Left ventricle myocardium inferior (tissue), 1 donor: ENCODE measurements at regions not wholly inside any gene's neighbourhood (a gene's known extent, or its start where the extent isn't known, plus 50 kb on each side); places are given as distances from the start of the nearest gene placed in this dataset.

Experiments
- DNase-seq: peaks from one replicate; pipeline ENCODE4 v3.0.0-alpha.2; 2020
- H3K27ac ChIP-seq: fragments of 200-600 bp; replicated peaks from 2 replicates; pipeline ENCODE4 v1.8.0; 2021
- H3K27me3 ChIP-seq: fragments of 200-600 bp; 2 replicates; pipeline ENCODE4 v1.8.0; 2021; ENCODE audit warnings: low read depth
- H3K36me3 ChIP-seq: fragments of 200-600 bp; 2 replicates; pipeline ENCODE4 v1.8.0; 2021
- H3K4me1 ChIP-seq: fragments of 200-600 bp; 2 replicates; pipeline ENCODE4 v1.8.0; 2021
- H3K4me3 ChIP-seq: fragments of 200-600 bp; 2 replicates; pipeline ENCODE4 v1.8.0; 2021; ENCODE audit warnings: mild to moderate bottlenecking, moderate library complexity
- H3K9me3 ChIP-seq: fragments of 200-600 bp; replicated peaks from 2 replicates; pipeline ENCODE4 v1.8.0; 2021
- CTCF ChIP-seq: fragments of 200-600 bp; IDR thresholded peaks from 2 replicates; pipeline ENCODE4 v1.8.0; 2021; ENCODE audit warnings: antibody characterized with exemption, mild to moderate bottlenecking, borderline replicate concordance
- intact Hi-C: fragments of 100-400 bp; cut with micrococcal nuclease; formaldehyde crosslinking; loops from one replicate; pipeline ENCODE4 v1.11.0; 2022
- donor health status: DM: no; HTN: yes; CAD: no; lungs with severe emphysema.

DNA sequence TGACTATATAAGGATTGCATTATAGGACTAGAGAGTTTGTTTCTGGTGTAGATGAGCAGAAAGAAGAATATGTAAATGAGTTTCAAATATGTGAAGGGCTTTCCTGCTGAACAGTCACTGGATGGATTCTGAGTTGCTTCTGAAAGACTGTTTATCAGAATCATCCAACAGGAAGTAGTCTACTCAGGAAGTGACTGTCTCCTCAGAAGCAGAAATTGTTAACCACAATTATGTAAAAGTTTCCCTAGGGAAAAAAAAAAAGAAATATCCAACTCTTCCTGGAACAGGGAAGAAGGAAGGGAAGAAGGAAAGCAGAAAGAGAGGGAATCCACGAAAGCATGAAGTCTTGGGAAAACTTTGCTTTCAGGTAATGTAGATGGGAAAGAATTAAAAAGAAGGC, 138.9 kb downstream of the TENT5A start:
- DNase-seq: no peak
- intact Hi-C loops: no loop called here
- H3K27ac ChIP-seq: peak overlapping the region; percentile 47
- peaks cover 12% of the 10 kb centered on the region for H3K4me1 ChIP-seq
- no peaks in the 10 kb centered on the region for H3K36me3 ChIP-seq
- no peak overlapping the region for H3K4me3 ChIP-seq
- no peaks in the 10 kb centered on the region for H3K9me3 ChIP-seq
- TF ChIP-seq CTCF: no peak
- no peaks in the 10 kb centered on the region for H3K27me3 ChIP-seq

DNA sequence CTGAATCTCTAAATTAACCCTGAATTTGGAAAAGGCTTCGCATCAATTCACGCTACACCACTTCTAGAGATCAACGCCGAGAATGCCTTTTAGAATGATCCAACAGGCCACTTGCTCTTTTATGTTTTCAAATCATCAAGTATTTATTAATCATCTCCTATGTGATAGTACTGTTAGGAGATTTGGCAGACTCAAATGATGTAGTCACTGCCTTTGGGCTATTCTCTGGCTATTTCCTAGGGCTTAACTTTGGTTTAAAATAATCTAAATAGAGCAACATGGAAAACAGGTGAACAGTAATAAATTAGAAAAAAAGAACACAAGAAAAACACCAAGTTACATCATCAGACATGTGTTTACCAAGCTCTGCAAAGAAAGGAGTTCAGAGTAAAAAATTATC, 140.3 kb downstream of the TENT5A start:
- no peak overlapping the region for H3K27ac ChIP-seq
- peaks cover 12% of the 10 kb centered on the region for H3K4me1 ChIP-seq
- H3K36me3 ChIP-seq: no peaks in the 10 kb centered on the region
- TF ChIP-seq CTCF: no peak
- intact Hi-C loops: no loop called here
- H3K9me3 ChIP-seq: no peaks in the 10 kb centered on the region
- no peak overlapping the region for H3K4me3 ChIP-seq
- H3K27me3 ChIP-seq: no peaks in the 10 kb centered on the region
- DNase-seq: no peak

- no peak for TF ChIP-seq CTCF
- H3K9me3 ChIP-seq: no peaks in the 10 kb centered on the region
- DNase-seq: no peak
- H3K4me1 ChIP-seq: peaks cover 12% of the 10 kb centered on the region
- no peaks in the 10 kb centered on the region for H3K27me3 ChIP-seq
- intact Hi-C loops: no loop called here
- H3K27ac ChIP-seq: no peak overlapping the region
- H3K36me3 ChIP-seq: no peaks in the 10 kb centered on the region
- H3K4me3 ChIP-seq: no peak overlapping the region
Measured at GRCh38 chr6:81609736-81610135, 142.7 kb downstream of the TENT5A start.

DNA sequence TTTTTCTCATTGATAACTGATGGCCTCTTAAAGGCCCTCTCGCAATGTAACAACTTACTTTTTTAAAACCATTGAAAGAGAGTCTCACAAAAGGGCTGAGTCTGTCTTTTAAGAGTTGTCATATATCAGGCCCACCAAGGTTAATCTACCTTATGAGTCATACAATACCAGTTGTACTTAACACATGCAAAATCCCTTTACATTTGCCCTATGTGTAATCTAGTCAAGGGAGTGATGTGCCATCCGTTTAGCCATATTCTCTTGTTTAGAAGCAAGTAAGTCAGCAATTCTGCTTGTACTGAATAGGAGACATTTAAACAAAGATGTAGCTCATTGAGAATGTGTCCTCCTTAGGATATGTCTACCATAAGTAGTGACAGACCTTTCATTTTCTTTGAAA, 143.7 kb downstream of the TENT5A start:
- Histone ChIP-seq H3K4me3 (no peak overlapping the region), H3K4me1 (peaks cover 5% of the 10 kb centered on the region), H3K36me3 (no peaks in the 10 kb centered on the region), H3K27me3 (no peaks in the 10 kb centered on the region), H3K27ac (no peak overlapping the region), H3K9me3 (peaks cover 7% of the 10 kb centered on the region)
- intact Hi-C loops: no loop called here
- DNase-seq: no peak
- TF ChIP-seq CTCF: no peak

DNA sequence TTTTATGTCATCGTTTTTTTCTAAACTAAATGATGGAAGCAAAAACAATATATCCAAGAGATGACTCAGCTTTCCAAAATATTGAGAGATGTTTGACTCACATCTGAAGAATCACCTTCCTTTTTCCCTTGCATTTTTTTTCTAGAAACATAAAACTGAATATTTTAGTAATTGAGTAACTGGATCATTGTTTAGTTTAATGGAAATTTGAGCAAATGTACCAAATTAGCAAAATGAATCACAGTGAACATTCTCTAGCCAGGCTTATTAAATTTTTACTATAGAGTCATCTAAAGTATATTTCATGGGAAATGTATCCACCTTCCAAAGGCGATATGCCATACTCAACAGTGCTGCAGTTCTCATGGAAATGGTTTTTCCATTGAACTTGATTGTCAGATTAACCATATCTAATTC, 145.5 kb downstream of the TENT5A start:
- Histone ChIP-seq H3K9me3 (peaks cover 7% of the 10 kb centered on the region), H3K27me3 (no peaks in the 10 kb centered on the region), H3K4me1 (no peaks in the 10 kb centered on the region), H3K4me3 (no peak overlapping the region), H3K36me3 (no peaks in the 10 kb centered on the region), H3K27ac (no peak overlapping the region)
- intact Hi-C loops: no loop called here
- DNase-seq: no peak
- TF ChIP-seq CTCF: no peak

DNA sequence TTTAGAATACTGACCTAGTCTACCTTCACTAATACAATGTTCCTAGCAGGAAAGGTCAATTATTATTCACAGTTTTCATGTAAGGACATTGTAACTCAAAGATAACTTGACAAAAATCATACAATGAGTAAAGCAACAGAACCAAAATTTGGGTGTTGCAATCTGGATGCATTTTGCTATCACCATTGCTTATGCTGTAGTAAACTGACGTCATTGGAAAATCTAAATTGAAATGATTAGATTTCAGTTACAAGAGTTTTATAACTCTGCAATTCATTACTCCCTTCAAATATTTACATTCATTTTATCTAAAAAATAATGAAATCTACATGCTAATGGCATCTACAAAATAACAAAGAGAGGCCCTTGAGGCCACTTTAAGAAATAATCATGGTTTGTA, 147.0 kb downstream of the TENT5A start:
- Histone ChIP-seq H3K36me3 (no peaks in the 10 kb centered on the region), H3K4me3 (no peak overlapping the region), H3K9me3 (peaks cover 7% of the 10 kb centered on the region), H3K27me3 (no peaks in the 10 kb centered on the region), H3K27ac (no peak overlapping the region), H3K4me1 (no peaks in the 10 kb centered on the region)
- DNase-seq: no peak
- intact Hi-C loops: no loop called here
- no peak for TF ChIP-seq CTCF
